K562 (cell line): ENCODE measurements at regions not wholly inside any gene's neighbourhood (a gene's known extent, or its start where the extent isn't known, plus 50 kb on each side); places are given as distances from the start of the nearest gene placed in this dataset.

Source experiments
- ATAC-seq: fragments of 200-7000 bp; cut with Tn5 transposase; 3 replicates; pipeline ENCODE4 v1.9.1; 2020; ENCODE audit warnings: moderate library complexity
- BruUV-seq: library from RNA; stranded (reverse); fragments of 400-500 nt; replicated peaks from 2 replicates; lab custom pipeline; 2021; lab: Mats Ljungman, UMichigan
- CTCF ChIA-PET: fragments of 300-600 bp; formaldehyde crosslinking; extraction: SDS; loops from one replicate; lab custom pipeline; 2021; ENCODE audit warnings: low intra/inter-chr PET ratio; lab: Yijun Ruan, JAX
- POLR2A ChIA-PET: fragments of 300-600, 350-650 bp; sonication (Branson Sonifier 250); formaldehyde crosslinking; extraction: SDS; loops from one replicate; lab custom pipeline; 2021; ENCODE audit warnings: antibody characterized with exemption, inconsistent platforms; lab: Yijun Ruan, JAX
- DNase-seq, 4 experiments: peaks; one replicate each; pipeline versions ENCODE4 v3.0.0 to v3.0.0-alpha.2; 2011 to 2018; ENCODE audit warnings: low spot score in 3 of 4, mixed read lengths in 3 of 4; ENCODE audit errors: extremely low read depth in 1 of 4
- FAIRE-seq: peaks from 2 replicates; lab custom pipeline; 2011; peaks lifted over from hg19 to GRCh38; lab: Jason Lieb, UNC
- H2AFZ ChIP-seq: 2 replicates; pipeline ENCODE4 v1.6.0; 2011; ENCODE audit warnings: low read depth, low read length, control low read depth, inconsistent platforms
- H3K27ac ChIP-seq: fragments of 200-600 bp; 3 replicates; pipeline ENCODE4 v1.8.0; 2011; ENCODE audit warnings: low read depth, mild to moderate bottlenecking, control low read depth, inconsistent platforms, low read length, moderate library complexity, mixed read lengths; ENCODE audit errors: extremely low read depth
- H3K27me3 ChIP-seq, 2 experiments: fragments of 300-600 bp in 1 of 2; 2 replicates in 1 of 2; 3 replicates in 1 of 2; pipeline versions ENCODE4 v1.6.0 to v1.8.0; 2011; ENCODE audit warnings: inconsistent platforms in 2 of 2, low read length in 2 of 2, mild to moderate bottlenecking in 1 of 2, mixed read lengths in 1 of 2, moderate library complexity in 1 of 2; ENCODE audit not compliant: control insufficient read depth in 2 of 2, insufficient read depth in 2 of 2
- H3K36me3 ChIP-seq: fragments of 300-600 bp; 3 replicates; pipeline ENCODE4 v1.8.0; 2011; ENCODE audit warnings: mild to moderate bottlenecking, low read length, inconsistent platforms; ENCODE audit not compliant: control insufficient read depth, insufficient read depth
- H3K4me1 ChIP-seq, 2 experiments: fragments of 200-600 bp in 1 of 2; replicated peaks in 1 of 2; 2 replicates in 1 of 2; 3 replicates in 1 of 2; pipeline versions ENCODE4 v1.5.1 to v1.8.0; 2011; ENCODE audit warnings: inconsistent platforms in 2 of 2, low read length in 2 of 2, mild to moderate bottlenecking in 1 of 2, mixed read lengths in 1 of 2, moderate library complexity in 1 of 2; ENCODE audit not compliant: control insufficient read depth in 2 of 2, insufficient read depth in 2 of 2
- H3K4me2 ChIP-seq: 2 replicates; pipeline ENCODE4 v1.6.1; 2011; ENCODE audit warnings: low read length, control low read depth, inconsistent platforms, mixed read lengths; ENCODE audit not compliant: insufficient read depth
- H3K4me3 ChIP-seq: fragments of 200-600 bp; sonication (generic), shearing (Covaris generic); 2 replicates; pipeline ENCODE4 v1.5.1; 2016; ENCODE audit warnings: control low read depth, inconsistent platforms
- H3K79me2 ChIP-seq: fragments of 200-600 bp; 3 replicates; pipeline ENCODE4 v1.8.0; 2011; ENCODE audit warnings: low read length, inconsistent platforms; ENCODE audit not compliant: control insufficient read depth, insufficient read depth
- H3K9ac ChIP-seq, 2 experiments: 2 replicates each; pipeline versions ENCODE4 v1.6.0 to v1.6.1; 2011; ENCODE audit warnings: low read depth in 2 of 2, low read length in 2 of 2, control low read depth in 1 of 2, inconsistent platforms in 1 of 2, mild to moderate bottlenecking in 1 of 2, mixed read lengths in 1 of 2; ENCODE audit not compliant: insufficient read depth in 1 of 2
- H3K9me1 ChIP-seq: one replicate; pipeline ENCODE4 v1.6.0; 2011; ENCODE audit warnings: inconsistent platforms, mild to moderate bottlenecking, low read length, moderate library complexity; ENCODE audit not compliant: control insufficient read depth, insufficient read depth
- H3K9me3 ChIP-seq: replicated peaks from 2 replicates; pipeline ENCODE4 v1.5.1; 2011; ENCODE audit warnings: low read depth, low read length, inconsistent platforms; ENCODE audit not compliant: control insufficient read depth, insufficient read depth
- H4K20me1 ChIP-seq: replicated peaks from 2 replicates; pipeline ENCODE4 v1.6.1; 2011; ENCODE audit warnings: low read length, inconsistent platforms, mixed read lengths; ENCODE audit not compliant: control insufficient read depth, insufficient read depth
- CREBBP ChIP-seq: IDR thresholded peaks from one replicate; pipeline ENCODE4 v1.6.1; 2012; ENCODE audit warnings: low read depth, mild to moderate bottlenecking, control low read depth, inconsistent platforms, low read length
- DPF2 ChIP-seq: fragments of 450-650 bp; IDR thresholded peaks from 2 replicates; pipeline ENCODE4 v1.6.1; 2016
- FOSL1 ChIP-seq: fragments of 200-800 bp; sonication (Bioruptor generic); conservative IDR thresholded peaks from 2 replicates; pipeline ENCODE4 v1.6.1; 2016; ENCODE audit warnings: missing genetic modification characterization, missing compliant biosample characterization
- HOXB6 ChIP-seq: fragments of 250-450 bp; sonication (Bioruptor Pico); IDR thresholded peaks from 2 replicates; pipeline ENCODE4 v1.5.1; 2022; ENCODE audit warnings: mild to moderate bottlenecking, borderline replicate concordance
- MCM7 ChIP-seq, 2 experiments: fragments of 450-650 bp; IDR thresholded peaks; 2 replicates each; pipeline ENCODE4 v1.6.1; 2016 to 2018
- NCOR1 ChIP-seq: fragments of 450-650 bp; IDR thresholded peaks from 2 replicates; pipeline ENCODE4 v1.6.1; 2016; ENCODE audit warnings: mild to moderate bottlenecking, moderate library complexity
- NFATC3 ChIP-seq: fragments of 450-650 bp; IDR thresholded peaks from 2 replicates; pipeline ENCODE4 v1.6.1; 2017; ENCODE audit warnings: mild to moderate bottlenecking
- NFE2 ChIP-seq: IDR thresholded peaks from 2 replicates; pipeline ENCODE4 v1.6.1; 2014; ENCODE audit warnings: antibody characterized with exemption, low read depth
- POLR3G ChIP-seq: IDR thresholded peaks from 2 replicates; pipeline ENCODE4 v1.6.1; 2011; ENCODE audit not compliant: insufficient read length, insufficient replicate concordance; ENCODE audit errors: extremely low read depth
- RFX1 ChIP-seq: fragments of 450-650 bp; IDR thresholded peaks from 2 replicates; pipeline ENCODE4 v1.6.1; 2016; ENCODE audit warnings: mild to moderate bottlenecking, moderate library complexity
- WGBS: fragments of 100-300 bp; shearing (Covaris generic); methylation state at CpG from one replicate; pipeline ENCODE4 v1.1.6; 2016; ENCODE audit warnings: low coverage, mixed read lengths; ENCODE audit not compliant: insufficient coverage; ENCODE audit errors: missing lambda C conversion rate; 5-methylcytosine and 5-hydroxymethylcytosine counted together
- in situ Hi-C: fragments of 300-500 bp; cut with MboI; formaldehyde crosslinking; loops from 4 replicates; pipeline ENCODE4 v1.15.0; 2018; ENCODE audit warnings: inconsistent platforms, mixed read lengths
- intact Hi-C: fragments of 100-400 bp; cut with micrococcal nuclease; formaldehyde crosslinking; loops from 2 replicates; pipeline ENCODE4 v1.14.2; 2022

GRCh38 chr16:63625126-63625525 lies 1496.7 kb downstream of the CDH11 start:
- no peaks in the 10 kb centered on the region for H3K79me2 ChIP-seq
- ChIA-PET POLR2A (no interaction called here), CTCF (no interaction called here)
- no peak for TF ChIP-seq CREBBP
- TF ChIP-seq HOXB6 (CRISPR knock-in tag) = no peak
- no peak for TF ChIP-seq RFX1
- TF ChIP-seq NFATC3 = no peak
- TF ChIP-seq NFE2 = no peak
- H3K4me2 ChIP-seq = no peak overlapping the region
- WGBS = 8% methylated on average over 1 of the region's 1 CpG
- in situ Hi-C loops (no loop called here), intact Hi-C loops (no loop called here)
- H3K9me3 ChIP-seq = no peaks in the 10 kb centered on the region; the same call in 1 of the 2 replicates
- H4K20me1 ChIP-seq = no peaks in the 10 kb centered on the region
- H3K9me1 ChIP-seq = no peaks in the 10 kb centered on the region
- no peaks in the 10 kb centered on the region for H3K27me3 ChIP-seq
- H3K4me1 ChIP-seq = no peaks in the 10 kb centered on the region
- H3K27ac ChIP-seq = no peak overlapping the region
- no peaks in the 10 kb centered on the region for H3K36me3 ChIP-seq
- no peak overlapping the region for H2AFZ ChIP-seq
- ATAC-seq (no peak), DNase-seq (no peak), FAIRE-seq (no peak)
- BruUV-seq = no TSS peak
- H3K9ac ChIP-seq = no peak overlapping the region
- no peak overlapping the region for H3K4me3 ChIP-seq

GRCh38 chr16:63623551-63624039 lies 1498.3 kb downstream of the CDH11 start:
- WGBS = 1% methylated on average over 4 of the region's 4 CpGs
- no peak overlapping the region for H3K9ac ChIP-seq
- no peaks in the 10 kb centered on the region for H3K36me3 ChIP-seq
- intact Hi-C loops = no loop called here
- no peak overlapping the region for H2AFZ ChIP-seq
- ChIA-PET POLR2A (no interaction called here), CTCF (no interaction called here)
- H3K27me3 ChIP-seq = no peaks in the 10 kb centered on the region
- FAIRE-seq = no peak
- no TSS peak for BruUV-seq
- no peak for ATAC-seq
- DNase-seq = no peak
- H3K27ac ChIP-seq = no peak overlapping the region
- no peak overlapping the region for H3K4me3 ChIP-seq
- H3K4me1 ChIP-seq = no peaks in the 10 kb centered on the region
- H4K20me1 ChIP-seq = no peaks in the 10 kb centered on the region
- no peaks in the 10 kb centered on the region for H3K9me3 ChIP-seq
- H3K9me1 ChIP-seq = no peaks in the 10 kb centered on the region
- no peaks in the 10 kb centered on the region for H3K79me2 ChIP-seq
- in situ Hi-C loops = no loop called here
- no peak overlapping the region for H3K4me2 ChIP-seq
- no peak for TF ChIP-seq NCOR1
- no peak for TF ChIP-seq POLR3G
- TF ChIP-seq FOSL1 (tag) = no peak
- TF ChIP-seq DPF2 = no peak
- no peak for TF ChIP-seq MCM7 (IDR thresholded peaks at IDR 0.05)
